OCI-LY7 (cell line): ENCODE measurements at regions not wholly inside any gene's neighbourhood (a gene's known extent, or its start where the extent isn't known, plus 50 kb on each side); places are given as distances from the start of the nearest gene placed in this dataset.

ENCODE experiments used
- BruUV-seq: library from RNA; stranded (reverse); fragments of 400-500 nt; replicated peaks from 2 replicates; lab custom pipeline; 2021; lab: Mats Ljungman, UMichigan
- CTCF ChIA-PET: fragments of 300-600 bp; sonication (Branson Sonifier 250); formaldehyde crosslinking; loops from one replicate; lab custom pipeline; 2022; ENCODE audit warnings: antibody characterized with exemption; ENCODE audit not compliant: unreplicated experiment; lab: Charles Lee
- POLR2A ChIA-PET: fragments of 300-600 bp; sonication (Branson Sonifier 250); formaldehyde crosslinking; loops from one replicate; lab custom pipeline; 2022; ENCODE audit warnings: antibody characterized with exemption; lab: Charles Lee
- DNase-seq: peaks from one replicate; pipeline ENCODE4 v3.0.0-alpha.2; 2015; ENCODE audit warnings: low spot score
- H2AFZ ChIP-seq: fragments of 200-600 bp; sonication (generic), shearing (Covaris generic); 2 replicates; pipeline ENCODE4 v1.6.1; 2014; ENCODE audit warnings: mild to moderate bottlenecking, antibody characterized with exemption, low read length, moderate library complexity
- H3K27ac ChIP-seq: fragments of 200-600 bp; sonication (generic); 2 replicates; pipeline ENCODE4 v1.5.1; 2014; ENCODE audit warnings: mixed run types, low read depth, mild to moderate bottlenecking, moderate library complexity, low read length, inconsistent platforms; ENCODE audit not compliant: poor library complexity, severe bottlenecking
- H3K36me3 ChIP-seq: fragments of 200-600 bp; sonication (generic); 2 replicates; pipeline ENCODE4 v1.6.1; 2014; ENCODE audit warnings: mild to moderate bottlenecking, antibody characterized with exemption, low read length, moderate library complexity, mixed read lengths; ENCODE audit not compliant: insufficient read depth
- H3K4me1 ChIP-seq: fragments of 200-600 bp; sonication (generic); 2 replicates; pipeline ENCODE4 v1.5.1; 2014; ENCODE audit warnings: mild to moderate bottlenecking, low read length; ENCODE audit not compliant: insufficient read depth, poor library complexity, severe bottlenecking
- H3K4me2 ChIP-seq: fragments of 200-600 bp; sonication (generic); 2 replicates; pipeline ENCODE4 v1.6.1; 2014; ENCODE audit warnings: mild to moderate bottlenecking, low read length
- H3K4me3 ChIP-seq: fragments of 200-600 bp; sonication (generic); 2 replicates; pipeline ENCODE4 v1.5.1; 2014; ENCODE audit warnings: mild to moderate bottlenecking, low read depth, low read length; ENCODE audit not compliant: poor library complexity, severe bottlenecking
- H3K79me2 ChIP-seq: fragments of 200-600 bp; sonication (generic); 2 replicates; pipeline ENCODE4 v1.6.1; 2016; ENCODE audit warnings: low read depth, mild to moderate bottlenecking, low read length, moderate library complexity, mixed read lengths; ENCODE audit not compliant: insufficient read depth
- H3K9me2 ChIP-seq: fragments of 200-600 bp; sonication (generic); 2 replicates; pipeline ENCODE4 v1.6.1; 2016; ENCODE audit warnings: mild to moderate bottlenecking, low read length, mixed read lengths; ENCODE audit not compliant: insufficient read depth
- H3K9me3 ChIP-seq: fragments of 200-600 bp; sonication (generic); 2 replicates; pipeline ENCODE4 v1.6.1; 2014; ENCODE audit warnings: mild to moderate bottlenecking, mixed run types, low read length, mixed read lengths
- H4K20me1 ChIP-seq: fragments of 200-600 bp; sonication (generic); 2 replicates; pipeline ENCODE4 v1.6.1; 2014; ENCODE audit warnings: mild to moderate bottlenecking, antibody characterized with exemption, low read length, moderate library complexity, mixed read lengths; ENCODE audit not compliant: insufficient read depth
- EZH2phosphoT487 ChIP-seq: fragments of 200-600 bp; sonication (generic); IDR thresholded peaks from 2 replicates; pipeline ENCODE4 v1.6.1; 2018; ENCODE audit warnings: low read depth, borderline replicate concordance, mild to moderate bottlenecking, mixed run types, antibody characterized with exemption, low read length, moderate library complexity, mixed read lengths
- intact Hi-C: fragments of 100-400 bp; cut with micrococcal nuclease; formaldehyde crosslinking; loops from one replicate; pipeline ENCODE4 v1.10.0; 2022; ENCODE audit not compliant: unreplicated experiment
- TF ChIP-seq, protein P1 (sequence below): fragments of 200-600 bp; sonication (generic); conservative IDR thresholded peaks from 2 replicates; pipeline ENCODE4 v1.5.1; 2014; ENCODE audit warnings: mild to moderate bottlenecking, antibody characterized with exemption, low read length, moderate library complexity, mixed read lengths

DNA sequence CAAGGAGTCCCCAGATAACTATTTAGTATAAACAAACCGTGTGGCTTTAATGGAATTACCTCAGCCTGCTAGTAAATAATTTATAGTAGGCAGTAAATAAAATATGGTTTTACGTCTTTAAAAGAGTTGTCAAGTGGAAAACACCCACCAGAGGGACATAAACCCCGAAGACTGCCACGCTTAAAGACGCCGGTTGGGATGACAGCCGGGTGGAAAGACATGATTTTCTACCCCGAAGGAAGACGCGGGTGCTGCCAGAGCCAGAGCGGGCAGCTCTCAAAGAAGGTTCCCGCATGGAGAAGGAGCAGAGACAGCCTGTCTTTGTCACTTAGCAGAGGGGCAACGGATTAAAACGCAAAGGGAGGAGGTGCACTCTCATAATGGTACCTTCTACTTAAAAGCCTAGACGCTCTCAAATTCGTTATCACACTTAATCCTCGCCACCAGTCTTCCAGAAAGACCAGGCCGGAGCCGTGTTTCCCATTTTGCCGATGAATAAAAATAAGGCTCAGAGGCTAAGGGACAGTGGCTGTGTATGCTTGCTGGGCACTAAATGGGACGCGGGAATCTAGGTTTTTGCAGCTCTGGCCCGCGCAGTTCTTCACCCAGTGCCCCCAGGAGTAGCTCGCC is 140.5 kb upstream of the ZIC3 start:
- intact Hi-C loops = no loop called here
- no peaks in the 10 kb centered on the region for H3K79me2 ChIP-seq
- H3K9me3 ChIP-seq = no peaks in the 10 kb centered on the region
- no peaks in the 10 kb centered on the region for H3K4me1 ChIP-seq
- no TSS peak for BruUV-seq
- H2AFZ ChIP-seq = no peak overlapping the region
- no peak overlapping the region for H3K4me2 ChIP-seq
- no peaks in the 10 kb centered on the region for H4K20me1 ChIP-seq
- H3K4me3 ChIP-seq = no peak overlapping the region
- POLR2A ChIA-PET = no interaction called here
- CTCF ChIA-PET = no interaction called here
- TF ChIP-seq EZH2phosphoT487 = no peak
- TF ChIP-seq, protein P1, sequence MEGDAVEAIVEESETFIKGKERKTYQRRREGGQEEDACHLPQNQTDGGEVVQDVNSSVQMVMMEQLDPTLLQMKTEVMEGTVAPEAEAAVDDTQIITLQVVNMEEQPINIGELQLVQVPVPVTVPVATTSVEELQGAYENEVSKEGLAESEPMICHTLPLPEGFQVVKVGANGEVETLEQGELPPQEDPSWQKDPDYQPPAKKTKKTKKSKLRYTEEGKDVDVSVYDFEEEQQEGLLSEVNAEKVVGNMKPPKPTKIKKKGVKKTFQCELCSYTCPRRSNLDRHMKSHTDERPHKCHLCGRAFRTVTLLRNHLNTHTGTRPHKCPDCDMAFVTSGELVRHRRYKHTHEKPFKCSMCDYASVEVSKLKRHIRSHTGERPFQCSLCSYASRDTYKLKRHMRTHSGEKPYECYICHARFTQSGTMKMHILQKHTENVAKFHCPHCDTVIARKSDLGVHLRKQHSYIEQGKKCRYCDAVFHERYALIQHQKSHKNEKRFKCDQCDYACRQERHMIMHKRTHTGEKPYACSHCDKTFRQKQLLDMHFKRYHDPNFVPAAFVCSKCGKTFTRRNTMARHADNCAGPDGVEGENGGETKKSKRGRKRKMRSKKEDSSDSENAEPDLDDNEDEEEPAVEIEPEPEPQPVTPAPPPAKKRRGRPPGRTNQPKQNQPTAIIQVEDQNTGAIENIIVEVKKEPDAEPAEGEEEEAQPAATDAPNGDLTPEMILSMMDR = no peak
- H3K36me3 ChIP-seq = no peaks in the 10 kb centered on the region
- no peaks in the 10 kb centered on the region for H3K9me2 ChIP-seq
- no peak overlapping the region for H3K27ac ChIP-seq
- no peak for DNase-seq

DNA sequence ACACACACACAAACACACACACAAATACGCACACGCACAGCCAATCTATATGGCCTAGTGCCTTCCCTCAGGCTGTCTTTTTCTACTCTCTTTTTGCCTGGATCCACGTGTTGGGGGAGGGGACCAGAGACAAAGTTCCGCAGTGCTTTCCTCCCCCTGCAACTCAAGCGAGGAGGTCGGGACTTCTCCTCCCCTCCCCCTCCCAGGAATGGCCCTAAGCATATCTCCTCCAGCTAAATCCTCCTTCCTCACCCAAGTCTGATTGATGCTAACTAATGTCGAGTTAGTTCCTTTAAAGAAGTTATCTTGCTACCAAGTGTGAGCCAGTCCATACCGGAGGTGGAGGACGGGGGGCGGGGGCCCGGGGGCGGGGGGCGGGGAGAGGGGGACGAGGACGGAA is 141.2 kb upstream of the ZIC3 start:
- intact Hi-C loops = no loop called here
- Histone ChIP-seq H3K79me2 (no peaks in the 10 kb centered on the region), H2AFZ (no peak overlapping the region), H3K27ac (no peak overlapping the region), H3K4me3 (no peak overlapping the region), H3K9me3 (no peaks in the 10 kb centered on the region), H3K9me2 (no peaks in the 10 kb centered on the region), H4K20me1 (no peaks in the 10 kb centered on the region), H3K4me2 (no peak overlapping the region), H3K36me3 (no peaks in the 10 kb centered on the region), H3K4me1 (no peaks in the 10 kb centered on the region)
- no TSS peak for BruUV-seq
- no peak for TF ChIP-seq EZH2phosphoT487
- TF ChIP-seq, protein P1 = no peak
- ChIA-PET CTCF (no interaction called here), POLR2A (no interaction called here)
- no peak for DNase-seq

DNA sequence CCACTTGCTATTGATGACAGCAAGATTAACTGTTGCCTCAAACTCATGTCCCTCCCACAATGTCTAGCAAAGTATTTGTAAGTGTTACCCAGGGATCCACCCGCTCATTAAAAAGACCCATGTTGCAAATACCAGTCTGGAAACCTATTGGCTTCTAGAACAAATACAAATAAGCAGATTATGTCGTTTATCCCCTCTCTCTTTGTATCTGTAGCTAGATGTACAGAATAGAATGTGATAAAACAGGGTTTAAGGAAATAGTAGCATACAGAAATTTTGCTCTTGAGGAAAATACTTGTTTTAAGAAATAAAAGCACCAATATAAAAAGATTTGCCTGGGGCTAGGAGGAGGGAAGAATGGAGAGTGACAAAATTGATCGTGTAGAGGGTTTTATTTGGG is 142.7 kb upstream of the ZIC3 start:
- Histone ChIP-seq H4K20me1 (no peaks in the 10 kb centered on the region), H3K9me2 (no peaks in the 10 kb centered on the region), H2AFZ (no peak overlapping the region), H3K4me3 (no peak overlapping the region), H3K36me3 (no peaks in the 10 kb centered on the region), H3K4me1 (no peaks in the 10 kb centered on the region), H3K9me3 (no peaks in the 10 kb centered on the region), H3K4me2 (no peak overlapping the region), H3K27ac (no peak overlapping the region), H3K79me2 (no peaks in the 10 kb centered on the region)
- no TSS peak for BruUV-seq
- TF ChIP-seq EZH2phosphoT487 = no peak
- TF ChIP-seq, protein P1 = no peak
- intact Hi-C loops = no loop called here
- POLR2A ChIA-PET = no interaction called here
- CTCF ChIA-PET = interaction anchor here (1.0 kb wide), 1 partner anchor 9 kb away, joined by 3 read pairs; no protein-coding TSS in a partner anchor
- DNase-seq = no peak
